HG03558 (cell line): ENCODE measurements at regions not wholly inside any gene's neighbourhood (a gene's known extent, or its start where the extent isn't known, plus 50 kb on each side); places are given as distances from the start of the nearest gene placed in this dataset.

ENCODE experiments used
- ATAC-seq: cut with Tn5 transposase; IDR thresholded peaks from one replicate; pipeline ENCODE4 v1.9.1; 2021; ENCODE audit warnings: moderate number of reproducible peaks; ENCODE audit not compliant: unreplicated experiment; ENCODE audit errors: extremely low read depth

DNA sequence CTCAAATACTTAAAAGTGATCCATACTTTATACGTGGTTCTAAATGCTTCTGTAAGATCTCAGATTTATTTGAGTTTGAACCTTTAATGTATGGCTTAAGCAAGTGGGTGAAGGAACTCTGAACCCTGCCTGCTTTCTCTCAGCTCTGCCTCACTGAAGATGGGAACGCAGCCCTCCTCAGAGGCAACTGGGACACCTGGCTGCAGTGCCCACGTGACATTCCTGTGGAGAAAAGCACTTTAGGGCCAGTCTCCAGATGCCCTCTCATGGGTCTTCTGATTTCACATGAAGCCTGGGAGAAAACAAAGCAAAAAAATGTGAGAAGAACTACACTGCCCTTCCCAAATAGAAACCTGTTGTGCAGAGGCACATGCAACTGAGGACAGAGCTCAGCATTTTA lies 242.6 kb upstream of the ANKRD30A start:
- no peak for ATAC-seq

DNA sequence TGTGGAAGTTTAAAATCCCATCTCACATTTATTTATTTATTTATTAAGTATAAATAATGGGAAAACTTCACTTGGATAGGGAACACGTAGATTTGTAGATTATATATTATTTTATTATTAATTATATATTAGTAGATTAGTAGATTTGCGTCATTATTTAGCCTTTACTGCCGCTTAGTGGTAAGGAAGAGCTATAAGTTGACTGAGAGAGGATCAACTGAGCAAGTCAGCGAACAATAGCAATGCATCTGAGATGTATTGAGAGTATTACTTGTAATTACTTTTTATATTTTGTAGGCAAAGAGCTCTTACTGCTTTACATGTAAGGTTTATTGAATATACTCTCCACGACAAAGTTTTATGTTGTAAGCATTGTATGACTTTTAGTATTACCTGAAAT lies 244.5 kb upstream of the ANKRD30A start:
- ATAC-seq, result no peak

DNA sequence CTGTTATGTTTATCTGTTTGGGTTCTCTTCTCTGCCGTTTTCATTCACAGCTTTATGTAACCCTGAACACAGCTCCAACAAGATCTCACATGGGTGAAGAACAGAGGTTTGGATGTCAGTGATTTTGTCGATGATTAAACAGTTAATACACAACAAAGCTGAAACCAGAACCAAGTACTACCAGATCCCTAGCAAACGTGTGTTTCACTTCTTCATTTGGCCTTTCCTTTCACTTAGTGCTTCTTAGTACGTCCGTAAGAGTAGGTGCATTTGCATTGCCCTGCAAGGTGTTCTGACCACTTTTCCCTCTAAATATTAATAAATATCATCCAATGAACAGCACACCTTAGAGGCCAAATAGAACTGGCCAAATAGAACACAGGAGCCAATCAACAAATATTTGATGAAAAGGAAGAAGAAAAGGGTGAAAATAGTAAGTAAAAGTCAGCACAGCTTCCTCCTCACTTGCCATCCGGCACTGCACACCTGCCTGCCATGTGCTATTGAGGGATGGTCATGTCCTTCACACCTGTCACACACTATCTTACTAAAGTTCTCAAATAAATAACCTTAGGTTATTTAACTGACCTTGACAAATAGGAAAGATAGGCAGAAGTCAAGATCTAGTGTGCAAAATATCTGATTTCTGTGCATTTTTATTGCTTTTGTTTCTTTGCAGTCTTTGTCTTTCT lies 252.6 kb upstream of the ANKRD30A start:
- ATAC-seq, result peak; percentile 83

DNA sequence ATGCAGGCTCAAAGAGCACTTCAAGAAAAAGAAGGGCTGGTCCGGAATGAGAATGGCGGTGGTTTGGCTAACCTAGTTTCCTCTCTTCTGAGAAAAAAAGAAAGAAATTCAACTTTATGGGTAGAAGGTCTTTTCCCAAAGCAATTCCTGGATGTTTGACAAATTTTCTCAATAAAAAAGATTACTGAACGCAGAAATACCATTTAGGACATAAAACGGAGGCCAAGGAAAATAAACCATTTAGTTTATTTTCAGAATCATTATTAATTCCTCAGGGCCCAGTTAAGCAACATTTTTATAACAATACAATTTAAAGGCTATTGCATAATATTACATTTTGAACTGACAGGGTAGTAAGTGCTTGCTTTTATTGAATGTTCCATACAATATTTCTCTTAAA lies 284.6 kb upstream of the ANKRD30A start:
- no peak for ATAC-seq

DNA sequence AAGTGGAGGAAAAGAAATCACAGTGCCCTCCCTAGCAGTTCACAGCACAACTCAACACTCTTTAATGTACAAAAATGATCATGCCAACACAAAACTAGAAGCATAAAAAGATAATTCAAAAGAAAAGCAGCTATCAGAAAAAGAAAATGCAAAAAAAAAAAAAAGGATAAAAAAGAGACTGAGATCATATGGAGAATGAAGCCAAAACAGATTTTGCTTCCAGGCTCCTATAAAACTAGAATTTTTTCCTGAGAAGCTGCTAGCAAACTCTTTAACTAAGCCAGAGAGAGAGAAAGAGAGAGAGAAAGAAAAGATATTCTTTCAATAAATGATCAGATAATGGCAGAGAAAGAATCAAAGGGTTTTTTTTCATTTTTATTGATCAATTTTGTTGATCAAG lies 288.0 kb upstream of the ANKRD30A start:
- ATAC-seq, result no peak

DNA sequence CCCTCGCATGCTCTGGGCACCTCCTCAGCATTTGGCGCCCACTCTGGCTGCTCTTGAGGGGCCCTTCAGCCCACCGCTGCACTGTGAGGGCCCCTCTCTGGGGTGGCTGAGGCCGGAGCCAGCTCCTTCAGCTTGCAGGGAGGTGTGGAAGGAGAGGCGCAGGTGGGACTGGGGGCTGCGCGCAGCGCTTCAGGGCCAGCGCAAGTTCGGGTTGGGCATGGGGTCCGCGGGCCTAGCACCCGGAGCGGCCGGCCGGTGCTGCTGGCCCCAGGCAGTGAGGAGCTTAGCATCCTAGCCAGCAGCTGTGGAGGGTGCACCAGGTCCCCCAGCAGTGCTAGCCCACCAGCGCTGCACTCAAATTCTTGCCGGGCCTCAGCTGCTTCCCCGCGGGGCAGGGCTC lies 305.6 kb upstream of the ANKRD30A start:
- no peak for ATAC-seq

DNA sequence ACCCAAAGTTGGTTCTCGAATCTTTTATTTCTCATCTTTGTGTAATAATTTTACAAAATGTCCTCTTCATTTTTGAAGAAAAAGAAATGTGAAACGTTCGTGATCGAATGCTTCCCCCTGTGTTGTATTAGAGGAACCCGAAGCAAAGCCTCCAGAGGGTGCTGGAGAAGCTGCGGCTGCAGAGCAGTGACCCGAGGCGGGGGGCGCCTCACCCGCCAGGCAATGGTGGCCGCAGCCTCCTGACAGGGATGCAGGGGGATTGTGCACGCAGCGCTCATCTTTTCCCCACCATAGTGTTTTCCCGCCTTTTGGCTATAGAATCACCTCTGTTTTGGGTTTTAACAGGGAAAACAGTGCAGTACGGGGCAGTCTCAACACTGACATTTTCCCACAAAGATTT lies 307.5 kb upstream of the ANKRD30A start:
- ATAC-seq, result no peak

DNA sequence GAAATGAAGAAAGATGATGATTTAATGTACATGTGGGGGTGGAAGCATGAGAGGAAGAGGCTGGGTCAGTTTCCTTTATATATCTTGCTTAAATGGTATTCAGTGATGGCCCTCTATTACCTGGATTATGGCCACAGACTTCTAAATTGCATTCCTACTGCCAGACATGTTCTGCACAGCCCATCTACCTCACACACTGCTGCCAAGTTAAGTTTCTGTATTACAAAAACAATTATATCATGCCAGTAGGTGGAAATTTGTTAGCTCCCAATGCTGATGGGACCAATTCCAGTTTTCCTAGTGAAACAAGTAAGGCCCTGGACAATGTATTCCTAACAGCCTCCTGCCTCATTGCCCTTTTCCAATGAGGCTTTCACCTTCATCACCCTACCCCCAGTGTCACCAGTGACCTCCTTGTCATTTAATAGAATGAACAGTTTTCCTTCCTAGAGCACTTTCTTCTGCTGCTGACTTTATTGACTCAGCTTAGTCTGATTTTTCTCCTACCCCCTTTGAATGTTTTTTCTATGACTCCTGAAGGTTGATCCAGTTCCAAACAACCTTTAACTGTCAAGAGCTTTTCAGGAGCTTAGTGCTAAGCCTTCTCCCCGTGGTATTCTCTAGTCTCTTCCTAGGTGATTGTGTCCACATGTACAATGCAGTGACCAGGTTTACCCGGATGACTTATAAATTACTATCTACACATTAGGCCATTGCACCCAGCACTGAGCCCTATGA lies 316.6 kb upstream of the ANKRD30A start:
- no peak for ATAC-seq

DNA sequence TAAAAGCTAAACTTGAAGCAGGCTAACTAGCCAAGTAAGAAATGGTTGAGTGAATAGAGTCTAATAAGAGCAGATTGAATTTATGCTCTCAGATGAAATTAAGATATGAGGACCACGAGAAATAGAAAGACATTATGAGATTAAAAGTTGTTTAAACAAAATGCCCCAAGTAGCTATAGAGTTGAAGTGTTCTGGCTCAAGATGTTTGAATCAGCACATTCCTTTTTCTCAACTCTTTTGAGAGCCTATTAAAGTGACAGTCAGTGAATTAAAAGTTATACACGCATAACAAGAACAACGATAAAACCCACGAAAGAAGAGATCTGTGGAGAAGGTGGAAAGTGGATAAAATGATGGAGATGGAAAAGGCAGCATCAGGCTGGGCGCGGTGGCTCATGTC lies 322.2 kb upstream of the ANKRD30A start:
- ATAC-seq, result no peak

DNA sequence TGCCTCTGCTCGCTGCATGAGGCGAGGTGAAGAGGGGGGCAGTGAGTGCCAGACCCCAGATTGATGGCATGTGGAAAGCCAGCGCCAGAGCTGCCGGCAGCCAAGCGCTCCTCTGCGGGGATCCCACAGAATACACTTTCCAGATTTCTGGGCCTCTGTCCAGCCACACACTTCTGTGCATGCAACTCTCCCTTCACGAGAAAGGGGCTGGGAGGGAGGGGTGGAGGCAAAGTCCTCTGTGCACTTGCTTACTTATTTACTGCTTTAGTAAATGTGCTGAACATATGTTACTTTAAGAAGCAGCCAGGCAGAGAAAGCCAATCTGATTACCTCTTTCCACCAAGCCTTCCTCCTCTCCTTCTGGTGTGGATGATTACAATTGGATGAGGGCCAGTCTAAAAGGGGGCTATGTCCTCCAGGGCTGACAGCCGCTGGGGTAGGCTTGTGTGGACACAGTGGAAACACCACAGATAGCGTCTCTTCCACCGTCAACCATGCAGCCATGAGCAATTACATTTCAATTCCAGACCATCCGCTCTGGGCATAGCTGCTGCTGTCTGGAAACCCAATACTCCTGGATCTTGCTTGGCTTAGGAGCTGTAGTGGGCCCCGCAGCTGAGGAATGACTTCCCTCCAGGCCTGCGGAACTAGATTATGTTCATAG lies 322.8 kb upstream of the ANKRD30A start:
- ATAC-seq, result no peak

DNA sequence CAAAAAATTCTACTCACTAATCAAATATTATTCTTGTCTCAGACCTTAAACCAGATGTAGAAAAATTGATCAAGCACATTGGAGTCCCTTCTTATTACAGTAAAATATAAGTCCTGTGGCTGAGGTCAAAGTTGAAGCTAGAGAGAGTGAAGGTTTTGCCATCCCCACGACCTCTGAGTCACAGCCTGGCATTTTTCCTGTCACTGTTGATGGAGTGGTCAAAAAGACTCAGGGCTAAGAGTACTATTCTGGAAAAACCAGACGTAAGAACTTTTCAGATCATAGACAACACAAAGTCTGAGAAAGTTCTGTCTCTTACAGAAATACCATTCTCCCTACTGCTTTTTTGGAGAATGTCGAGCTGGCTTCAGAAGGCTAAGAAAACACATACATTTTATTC lies 323.7 kb upstream of the ANKRD30A start:
- no peak for ATAC-seq

DNA sequence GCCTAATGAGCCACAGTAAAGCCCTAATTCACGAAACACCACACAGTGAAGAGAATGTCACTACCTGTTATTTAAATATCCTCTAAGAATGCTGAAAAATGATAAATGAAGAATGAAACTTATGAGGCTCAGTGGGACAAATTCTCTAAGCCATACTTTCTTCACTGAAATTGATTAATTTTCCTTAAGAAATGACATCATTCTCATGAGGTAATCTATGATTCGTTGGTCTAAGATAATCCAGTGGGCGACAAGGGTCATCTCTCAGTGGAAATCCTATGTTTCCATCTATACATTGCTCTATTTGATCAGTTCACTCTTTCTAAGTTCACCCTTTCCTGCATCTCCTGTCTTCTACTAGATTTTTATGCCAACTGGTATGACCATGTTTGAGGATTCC lies 330.4 kb upstream of the ANKRD30A start:
- no peak for ATAC-seq

DNA sequence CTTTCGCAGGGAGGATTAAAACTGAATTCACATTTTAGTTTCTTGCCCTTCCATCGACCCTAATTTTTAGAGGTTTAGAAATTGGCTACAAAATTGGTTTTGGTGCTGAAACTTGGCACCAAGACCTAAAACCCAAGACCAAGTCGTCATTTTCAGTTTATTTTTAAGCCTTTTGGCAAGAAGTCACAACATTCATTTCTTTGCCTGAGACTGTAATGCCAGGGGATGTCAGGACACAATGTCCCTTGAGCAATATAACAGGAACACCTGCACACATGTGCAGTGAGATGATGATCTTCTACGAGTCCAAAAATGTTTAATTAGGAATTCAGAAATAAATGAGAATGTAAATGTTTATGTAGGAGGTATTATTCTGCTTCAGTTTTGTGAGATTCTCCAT lies 335.4 kb upstream of the ANKRD30A start:
- ATAC-seq, result no peak

DNA sequence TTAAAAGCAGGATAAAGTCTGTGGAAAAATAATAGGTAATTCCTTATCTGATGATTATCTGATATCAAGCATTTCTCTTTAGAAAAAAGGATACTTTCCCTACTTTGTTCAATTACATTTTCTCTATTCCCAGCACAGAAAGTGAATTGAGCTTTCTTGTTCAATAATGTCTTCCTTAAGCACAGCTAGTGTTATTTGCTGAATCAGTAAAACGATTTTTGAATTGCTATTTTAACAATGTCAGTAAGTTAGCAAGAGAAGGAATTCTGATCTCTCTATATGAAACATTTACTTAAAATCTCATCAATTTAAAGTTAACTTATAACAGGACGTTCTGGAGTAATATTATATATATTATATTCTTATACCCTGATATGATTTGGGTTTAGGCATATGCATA lies 337.2 kb upstream of the ANKRD30A start:
- no peak for ATAC-seq

DNA sequence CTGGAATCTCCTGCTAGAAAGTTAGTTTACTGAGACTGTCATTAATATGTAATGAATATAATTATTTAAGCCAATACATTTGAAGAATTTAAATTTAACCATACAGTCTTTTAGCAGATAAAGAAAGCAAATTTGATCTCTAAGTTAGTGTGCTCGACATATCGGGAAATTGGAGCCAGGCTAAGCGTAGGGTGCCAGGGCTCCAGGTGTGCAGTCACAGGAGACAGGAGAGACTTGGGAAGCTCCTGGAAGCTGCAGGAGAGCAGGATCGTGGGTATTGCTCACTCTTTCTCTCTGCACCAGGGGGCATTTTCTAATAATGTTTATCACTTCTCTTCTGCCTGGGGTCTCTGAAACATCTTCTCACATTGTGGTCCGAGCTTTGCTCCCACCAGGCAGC lies 342.0 kb upstream of the ANKRD30A start:
- ATAC-seq, result no peak

DNA sequence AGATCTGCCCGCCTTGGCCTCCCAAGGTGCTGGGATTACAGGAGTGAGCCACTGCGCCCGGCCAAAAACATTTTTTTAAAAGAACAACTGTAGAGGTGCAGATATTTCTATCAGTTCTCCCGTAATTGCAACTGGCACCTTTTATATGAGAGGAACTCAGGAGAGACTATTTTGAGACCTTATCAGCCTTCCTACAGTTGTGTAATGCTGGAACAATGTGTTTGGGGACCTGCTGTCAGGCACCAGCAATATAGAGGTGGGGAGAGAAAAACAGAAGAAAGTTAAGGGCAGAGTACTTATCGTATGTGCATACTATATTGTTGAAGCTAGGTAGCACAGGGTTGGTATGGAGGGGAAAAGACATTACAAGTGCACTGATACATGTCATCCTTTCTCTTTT lies 343.8 kb upstream of the ANKRD30A start:
- ATAC-seq, result no peak

DNA sequence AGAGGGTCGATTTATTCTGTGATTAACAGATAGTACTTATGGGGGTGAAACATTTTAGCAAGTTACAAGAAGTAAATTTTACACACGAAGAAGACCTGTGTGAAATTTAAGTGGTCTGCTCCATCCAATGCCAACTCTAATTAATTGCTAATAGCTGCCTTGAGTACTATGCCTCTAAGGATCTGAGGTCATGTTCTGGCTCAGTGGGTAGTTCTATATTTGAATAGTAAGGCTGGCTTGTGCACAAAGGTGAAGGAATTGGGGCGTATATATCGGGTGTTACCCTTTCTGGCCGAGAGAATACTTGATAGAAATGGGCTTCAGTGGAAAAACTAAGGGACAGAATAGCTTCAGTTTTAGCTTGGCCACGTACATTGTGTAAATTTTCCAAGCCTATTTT lies 345.2 kb upstream of the ANKRD30A start:
- no peak for ATAC-seq

DNA sequence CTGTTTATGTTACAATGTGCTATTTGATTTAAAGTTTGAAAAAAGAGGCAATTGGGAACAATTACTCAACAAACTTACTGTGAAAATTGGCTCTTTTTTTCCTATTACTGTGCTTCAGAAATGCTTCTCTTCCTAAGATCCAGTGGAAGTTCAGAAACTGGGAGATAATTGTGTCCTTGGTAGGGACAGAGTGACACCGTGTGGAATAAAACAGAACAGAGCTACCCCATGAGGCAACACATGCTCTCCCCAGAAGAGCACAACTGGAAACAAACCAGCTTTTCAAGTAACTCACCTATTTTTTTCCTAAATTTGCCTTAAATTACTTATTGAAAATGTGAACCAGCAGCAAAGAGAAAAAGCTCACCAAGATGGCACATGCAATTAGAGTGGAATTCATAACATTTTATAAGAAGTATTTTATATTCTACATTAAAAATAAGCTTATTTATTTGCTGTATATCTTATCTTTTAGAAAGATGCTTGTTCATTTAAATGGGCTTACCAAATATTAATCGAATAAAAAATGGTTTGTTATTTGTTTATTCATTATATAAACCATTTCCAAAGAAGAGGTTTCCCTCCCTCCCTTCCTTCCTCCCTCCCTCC lies 346.1 kb upstream of the ANKRD30A start:
- ATAC-seq, result no peak

DNA sequence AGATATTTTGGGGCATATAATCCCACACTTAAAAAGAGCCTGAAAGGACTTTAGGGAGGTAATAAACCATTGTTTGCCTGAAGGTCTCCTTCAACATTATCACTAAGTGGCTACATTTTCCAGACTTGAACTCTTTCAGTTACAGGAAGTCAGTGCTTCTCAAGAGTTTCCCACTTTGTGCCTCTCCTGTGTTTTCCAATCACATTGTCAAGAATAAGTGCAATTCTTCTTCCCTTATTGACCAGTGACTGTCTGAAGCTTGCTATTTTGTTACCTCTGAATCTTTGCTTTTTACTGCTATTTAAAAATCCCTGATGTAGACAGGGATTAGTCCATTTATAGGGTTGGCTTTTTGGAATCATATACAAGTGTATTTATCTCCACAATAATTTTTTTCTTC lies 346.7 kb upstream of the ANKRD30A start:
- no peak for ATAC-seq

DNA sequence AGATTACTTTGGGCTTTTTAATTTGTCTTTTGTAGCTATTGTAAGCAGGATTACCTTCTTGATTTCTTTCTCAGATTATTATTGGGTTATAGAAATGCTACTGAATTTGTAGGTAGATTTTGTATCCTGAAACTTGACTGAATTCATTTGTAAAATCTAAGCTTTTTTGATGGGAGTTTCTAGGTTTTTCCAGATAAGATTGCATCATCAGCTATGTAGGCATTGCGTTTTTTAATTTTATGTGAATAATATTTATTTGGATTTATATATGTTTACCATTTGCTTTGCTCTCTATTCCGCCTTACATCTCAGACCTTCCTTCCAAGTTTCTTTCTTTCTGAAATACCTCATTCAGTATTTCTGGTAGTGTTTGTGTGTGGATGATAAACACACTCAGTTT lies 351.7 kb upstream of the ANKRD30A start:
- no peak for ATAC-seq

DNA sequence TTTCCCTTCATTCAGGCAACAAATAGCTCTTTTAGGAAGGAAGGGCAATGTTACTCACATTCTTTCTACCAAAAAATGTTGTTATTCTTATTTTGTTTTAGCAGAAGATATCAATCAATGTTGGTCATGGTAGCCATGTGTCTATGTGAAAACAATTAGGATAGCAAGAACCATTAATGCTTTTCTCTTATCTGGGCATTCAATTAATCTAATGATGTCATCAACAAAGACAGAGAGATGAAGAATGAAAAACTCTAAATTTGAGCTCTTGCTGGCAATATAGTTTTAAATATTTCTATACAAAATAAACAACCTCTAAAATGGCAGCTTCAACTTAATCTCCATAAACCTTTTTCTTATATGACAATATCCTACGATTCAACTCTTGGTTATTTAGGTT lies 353.7 kb upstream of the ANKRD30A start:
- ATAC-seq, result no peak
